Uterus (tissue), 3 donors: ENCODE measurements at regions not wholly inside any gene's neighbourhood (a gene's known extent, or its start where the extent isn't known, plus 50 kb on each side); places are given as distances from the start of the nearest gene placed in this dataset.

Source experiments
- DNase-seq, 2 donors: peaks; one replicate each; pipeline ENCODE4 v3.0.0-alpha.2; 2019 to 2020
- H3K27ac ChIP-seq, 2 donors: fragments of 200-600 bp; sonication (generic); 1 replicate in 1 of 2; 2 replicates in 1 of 2; pipeline ENCODE4 v1.5.1; 2016 to 2018
- H3K27me3 ChIP-seq, 2 donors: fragments of 200-600 bp; sonication (generic); one replicate each; pipeline ENCODE4 v1.5.1; 2018 to 2019; ENCODE audit warnings: control low read depth in 1 of 2
- H3K36me3 ChIP-seq, 2 donors: fragments of 200-600 bp; sonication (generic); one replicate each; pipeline ENCODE4 v1.5.1; 2019; ENCODE audit warnings: control low read depth in 1 of 2
- H3K4me1 ChIP-seq, 2 donors: fragments of 200-600 bp; sonication (generic); one replicate each; pipeline ENCODE4 v1.5.1; 2018 to 2019; ENCODE audit warnings: control low read depth in 1 of 2
- H3K4me3 ChIP-seq, 2 donors: fragments of 200-600 bp; sonication (generic); 1 replicate in 1 of 2; 2 replicates in 1 of 2; pipeline ENCODE4 v1.5.1; 2018 to 2019; ENCODE audit warnings: mild to moderate bottlenecking in 1 of 2
- H3K9me3 ChIP-seq, 2 donors: fragments of 200-600 bp; sonication (generic); one replicate each; pipeline ENCODE4 v1.5.1; 2019; ENCODE audit warnings: control low read depth in 1 of 2
- CTCF ChIP-seq, 4 experiments: fragments of 200-600 bp in 2 of 4; fragments of 450-650 bp in 2 of 4; sonication (generic) in 2 of 4; IDR thresholded peaks; one replicate each; pipeline ENCODE4 v1.5.1; 2016 to 2019; ENCODE audit warnings: antibody characterized with exemption in 4 of 4, mild to moderate bottlenecking in 2 of 4, moderate library complexity in 1 of 4
- POLR2A ChIP-seq, 2 donors: fragments of 450-650 bp; IDR thresholded peaks; one replicate each; pipeline ENCODE4 v1.6.1; 2016; ENCODE audit warnings: antibody characterized with exemption in 2 of 2, mild to moderate bottlenecking in 1 of 2, moderate library complexity in 1 of 2
- intact Hi-C: fragments of 100-400 bp; cut with DNase I; formaldehyde crosslinking; loops from one replicate; pipeline ENCODE4 v1.15.1; 2023; ENCODE audit warnings: low total_unique reads
- donor health status: DM: yes; HTN: yes; CAD: no.

GRCh38 chr3:159776779-159777178 lies 211.9 kb upstream of the IL12A start:
- intact Hi-C loops: no loop called here
- Histone ChIP-seq H3K9me3 (no peaks in the 10 kb centered on the region), H3K4me3 (no peak overlapping the region), H3K4me1 (peaks cover 0 to 8% of the 10 kb centered on the region in 2 donors), H3K36me3 (no peaks in the 10 kb centered on the region), H3K27me3 (no peaks in the 10 kb centered on the region), H3K27ac (peak overlapping the region; percentile 87 to 89)
- TF ChIP-seq CTCF (IDR thresholded peaks at IDR 0.05) (no peak), POLR2A (IDR thresholded peaks at IDR 0.05) (no peak)
- no peak for DNase-seq

GRCh38 chr3:159779883-159780282 lies 208.8 kb upstream of the IL12A start:
- intact Hi-C loops: no loop called here
- H3K27ac ChIP-seq: no peak overlapping the region

GRCh38 chr3:159781867-159782266 lies 206.8 kb upstream of the IL12A start:
- intact Hi-C loops: no loop called here
- peaks cover 3 to 5% of the 10 kb centered on the region in 2 donors for H3K4me1 ChIP-seq
- H3K27ac ChIP-seq: no peak overlapping the region

More at GRCh38 chr3:159779883-159780282, 208.8 kb upstream of the IL12A start:
- Histone ChIP-seq H3K36me3 (no peaks in the 10 kb centered on the region), H3K9me3 (no peaks in the 10 kb centered on the region), H3K4me1 (peaks cover 0 to 8% of the 10 kb centered on the region in 2 donors), H3K4me3 (no peak overlapping the region), H3K27me3 (no peaks in the 10 kb centered on the region)
- TF ChIP-seq CTCF (IDR thresholded peaks at IDR 0.05) (no peak), POLR2A (IDR thresholded peaks at IDR 0.05) (no peak)
- DNase-seq: no peak

GRCh38 chr3:159782724-159783421 lies 205.8 kb upstream of the IL12A start:
- Histone ChIP-seq H3K9me3 (no peaks in the 10 kb centered on the region), H3K4me3 (no peak overlapping the region), H3K27ac (no peak overlapping the region), H3K27me3 (no peaks in the 10 kb centered on the region), H3K36me3 (no peaks in the 10 kb centered on the region), H3K4me1 (peaks cover 0 to 8% of the 10 kb centered on the region in 2 donors)
- no peak for TF ChIP-seq CTCF (IDR thresholded peaks at IDR 0.05)
- no peak for TF ChIP-seq POLR2A (IDR thresholded peaks at IDR 0.05)
- intact Hi-C loops: no loop called here
- DNase-seq: no peak

More at GRCh38 chr3:159781867-159782266, 206.8 kb upstream of the IL12A start:
- Histone ChIP-seq H3K27me3 (no peaks in the 10 kb centered on the region), H3K4me3 (no peak overlapping the region), H3K9me3 (no peaks in the 10 kb centered on the region), H3K36me3 (no peaks in the 10 kb centered on the region)
- no peak for DNase-seq
- no peak for TF ChIP-seq POLR2A (IDR thresholded peaks at IDR 0.05)
- TF ChIP-seq CTCF (IDR thresholded peaks at IDR 0.05): no peak

- Histone ChIP-seq H3K4me3 (no peak overlapping the region), H3K36me3 (no peaks in the 10 kb centered on the region), H3K27me3 (no peaks in the 10 kb centered on the region), H3K9me3 (no peaks in the 10 kb centered on the region), H3K4me1 (peaks cover 0 to 8% of the 10 kb centered on the region in 2 donors), H3K27ac (peak overlapping the region in 1 of 2 donors; percentile 7)
- DNase-seq: no peak
- TF ChIP-seq POLR2A (IDR thresholded peaks at IDR 0.05) (no peak), CTCF (IDR thresholded peaks at IDR 0.05) (no peak)
- intact Hi-C loops: no loop called here
These were observed 204.6 kb upstream of the IL12A start for GRCh38 chr3:159783780-159784742.
